Endothelial cell of umbilical vein (primary cell): ENCODE measurements at regions not wholly inside any gene's neighbourhood (a gene's known extent, or its start where the extent isn't known, plus 50 kb on each side); places are given as distances from the start of the nearest gene placed in this dataset.

Experiments used
- BruUV-seq: library from RNA; stranded (reverse); fragments of 400-500 nt; replicated peaks from 2 replicates; lab custom pipeline; 2021; lab: Mats Ljungman, UMichigan
- CTCF ChIA-PET: fragments of 300-600, 350-600 bp; sonication (Branson Sonifier 250); formaldehyde crosslinking; loops from one replicate; lab custom pipeline; 2021; ENCODE audit warnings: antibody characterized with exemption, inconsistent platforms; lab: Charles Lee
- POLR2A ChIA-PET: fragments of 300-600, 350-600 bp; sonication (Branson Sonifier 250); formaldehyde crosslinking; loops from one replicate; lab custom pipeline; 2021; ENCODE audit warnings: antibody characterized with exemption, inconsistent platforms; lab: Charles Lee
- DNase-seq: peaks from one replicate; pipeline ENCODE4 v3.0.0-alpha.2; 2011; ENCODE audit warnings: low read depth, low spot score
- FAIRE-seq: peaks from 2 replicates; lab custom pipeline; 2011; peaks lifted over from hg19 to GRCh38; lab: Jason Lieb, UNC
- H2AFZ ChIP-seq: 2 replicates; pipeline ENCODE4 v1.6.0; 2012; ENCODE audit warnings: low read depth, low read length, control low read depth, inconsistent platforms
- H3K27ac ChIP-seq: 2 replicates; pipeline ENCODE4 v1.5.1; 2011; ENCODE audit warnings: low read depth, mild to moderate bottlenecking, control low read depth, low read length, moderate library complexity; ENCODE audit not compliant: insufficient read depth
- H3K27me3 ChIP-seq, 2 experiments: 2 replicates each; pipeline versions ENCODE4 v1.6.0 to v1.6.1; 2011; ENCODE audit warnings: low read length in 2 of 2, mixed read lengths in 1 of 2; ENCODE audit not compliant: control insufficient read depth in 2 of 2, insufficient read depth in 2 of 2
- H3K36me3 ChIP-seq, 2 experiments: 2 replicates in 1 of 2; 3 replicates in 1 of 2; pipeline ENCODE4 v1.5.1; 2011; ENCODE audit warnings: low read length in 2 of 2, mild to moderate bottlenecking in 1 of 2, moderate library complexity in 1 of 2; ENCODE audit not compliant: control insufficient read depth in 2 of 2, insufficient read depth in 2 of 2; ENCODE audit errors: extremely low read depth in 1 of 2
- H3K4me1 ChIP-seq: 3 replicates; pipeline ENCODE4 v1.5.1; 2011; ENCODE audit warnings: mild to moderate bottlenecking, low read length; ENCODE audit not compliant: control insufficient read depth, insufficient read depth; ENCODE audit errors: extremely low read depth
- H3K4me2 ChIP-seq: 2 replicates; pipeline ENCODE4 v1.6.1; 2011; ENCODE audit warnings: low read length, control low read depth, mixed read lengths; ENCODE audit not compliant: insufficient read depth
- H3K4me3 ChIP-seq, 3 experiments: fragments of 200-600 bp in 1 of 3; sonication (generic), shearing (Covaris generic) in 1 of 3; replicated peaks in 1 of 3; 2 replicates each; pipeline ENCODE4 v1.5.1; 2011 to 2016; ENCODE audit warnings: control low read depth in 3 of 3, low read length in 3 of 3, mild to moderate bottlenecking in 2 of 3, inconsistent platforms in 1 of 3, low read depth in 1 of 3, moderate library complexity in 1 of 3; ENCODE audit not compliant: insufficient read depth in 1 of 3
- H3K79me2 ChIP-seq: 2 replicates; pipeline ENCODE4 v1.6.0; 2012; ENCODE audit warnings: low read length, inconsistent platforms; ENCODE audit not compliant: control insufficient read depth, insufficient read depth
- H3K9ac ChIP-seq: replicated peaks from 2 replicates; pipeline ENCODE3; 2011; ENCODE audit warnings: low read length, control low read depth; ENCODE audit not compliant: insufficient read depth; ENCODE audit errors: extremely low read depth
- H3K9me1 ChIP-seq: replicated peaks from 3 replicates; pipeline ENCODE4 v1.6.0; 2011; ENCODE audit warnings: mild to moderate bottlenecking, low read length; ENCODE audit not compliant: control insufficient read depth, insufficient read depth; ENCODE audit errors: extremely low read depth
- H3K9me3 ChIP-seq: replicated peaks from 2 replicates; pipeline ENCODE4 v1.5.1; 2012; ENCODE audit warnings: low read length, inconsistent platforms; ENCODE audit not compliant: control insufficient read depth, insufficient read depth
- H4K20me1 ChIP-seq: replicated peaks from 2 replicates; pipeline ENCODE3; 2011; ENCODE audit warnings: mild to moderate bottlenecking, low read length; ENCODE audit not compliant: control insufficient read depth, insufficient read depth; ENCODE audit errors: extremely low read depth
- EZH2 ChIP-seq: IDR thresholded peaks from 2 replicates; pipeline ENCODE4 v1.6.1; 2012; ENCODE audit warnings: borderline replicate concordance, low read depth, mild to moderate bottlenecking, moderate library complexity, low read length, inconsistent platforms; ENCODE audit not compliant: severe bottlenecking
- FOS ChIP-seq: IDR thresholded peaks from 2 replicates; pipeline ENCODE4 v1.6.1; 2011; ENCODE audit warnings: mild to moderate bottlenecking, low read length, moderate library complexity, borderline replicate concordance; ENCODE audit not compliant: insufficient read depth
- GATA2 ChIP-seq: IDR thresholded peaks from 2 replicates; pipeline ENCODE4 v1.7.0; 2011; ENCODE audit warnings: low read depth, mild to moderate bottlenecking, moderate library complexity, mixed read lengths, low read length; ENCODE audit not compliant: insufficient read length, insufficient read depth
- JUN ChIP-seq: IDR thresholded peaks from 2 replicates; pipeline ENCODE4 v1.6.1; 2011; ENCODE audit warnings: borderline replicate concordance, low read depth; ENCODE audit not compliant: insufficient read length, insufficient read depth
- MAX ChIP-seq: IDR thresholded peaks from 2 replicates; pipeline ENCODE4 v1.6.1; 2011; ENCODE audit not compliant: insufficient read depth, insufficient read length
- MYC ChIP-seq: IDR thresholded peaks from one replicate; pipeline ENCODE4 v1.6.1; 2011; ENCODE audit warnings: mild to moderate bottlenecking, low read depth, low read length
- POLR2A ChIP-seq: IDR thresholded peaks from 2 replicates; pipeline ENCODE4 v1.6.1; 2012; ENCODE audit warnings: low read depth, mild to moderate bottlenecking, control low read depth, low read length
- dilution Hi-C: fragments of 300-500 bp; cut with MboI; formaldehyde crosslinking; loops from one replicate; pipeline ENCODE4 v1.15.0; 2019; ENCODE audit warnings: low sequenced_read_pairs; ENCODE audit not compliant: extremely low pct_ligation_motif_present
- intact Hi-C: fragments of 100-400 bp; cut with micrococcal nuclease; formaldehyde crosslinking; loops from one replicate; pipeline ENCODE4 v1.10.0; 2022

GRCh38 chr2:2574401-2575180 is 243.5 kb upstream of the MYT1L start:
- dilution Hi-C loops (no loop called here), intact Hi-C loops (no loop called here)
- no peak for TF ChIP-seq EZH2
- no peak for TF ChIP-seq POLR2A
- TF ChIP-seq GATA2: no peak
- no peak for TF ChIP-seq MYC
- no peak for TF ChIP-seq MAX
- ChIA-PET CTCF (no interaction called here), POLR2A (no interaction called here)
- H2AFZ ChIP-seq: no peak overlapping the region
- no peaks in the 10 kb centered on the region for H3K9me3 ChIP-seq
- H3K27ac ChIP-seq: no peak overlapping the region
- no peaks in the 10 kb centered on the region for H3K4me1 ChIP-seq
- FAIRE-seq: no peak
- no peak overlapping the region for H3K4me3 ChIP-seq
- H3K36me3 ChIP-seq: no peaks in the 10 kb centered on the region
- no peak overlapping the region for H3K4me2 ChIP-seq
- no peaks in the 10 kb centered on the region for H3K9me1 ChIP-seq
- H3K9ac ChIP-seq: no peak overlapping the region
- H3K27me3 ChIP-seq: no peaks in the 10 kb centered on the region
- no peaks in the 10 kb centered on the region for H3K79me2 ChIP-seq
- DNase-seq: no peak
- no TSS peak for BruUV-seq
- H4K20me1 ChIP-seq: no peaks in the 10 kb centered on the region

- Histone ChIP-seq H3K27ac (no peak overlapping the region), H3K9ac (no peak overlapping the region), H2AFZ (no peak overlapping the region), H3K9me3 (no peaks in the 10 kb centered on the region), H3K79me2 (no peaks in the 10 kb centered on the region), H3K27me3 (no peaks in the 10 kb centered on the region), H3K9me1 (no peaks in the 10 kb centered on the region), H3K36me3 (no peaks in the 10 kb centered on the region), H3K4me1 (no peaks in the 10 kb centered on the region), H4K20me1 (no peaks in the 10 kb centered on the region), H3K4me3 (no peak overlapping the region), H3K4me2 (no peak overlapping the region)
- dilution Hi-C loops (no loop called here), intact Hi-C loops (no loop called here)
- no peak for DNase-seq
- ChIA-PET CTCF (no interaction called here), POLR2A (no interaction called here)
- TF ChIP-seq FOS (no peak), MYC (no peak), JUN (peak; percentile 59), GATA2 (no peak), POLR2A (no peak)
- FAIRE-seq: no peak
- no TSS peak for BruUV-seq
Measured at GRCh38 chr2:2573658-2574293, 242.7 kb upstream of the MYT1L start.
